ENCODE measurements at regions not wholly inside any gene's neighbourhood (a gene's known extent, or its start where the extent isn't known, plus 50 kb on each side); places are given as distances from the start of the nearest gene placed in this dataset.
"Not testable (repeated sequence)": the region's sequence is repeated elsewhere in the genome, so short reads cannot be mapped to it uniquely, and the experiment has no call there.

DNA sequence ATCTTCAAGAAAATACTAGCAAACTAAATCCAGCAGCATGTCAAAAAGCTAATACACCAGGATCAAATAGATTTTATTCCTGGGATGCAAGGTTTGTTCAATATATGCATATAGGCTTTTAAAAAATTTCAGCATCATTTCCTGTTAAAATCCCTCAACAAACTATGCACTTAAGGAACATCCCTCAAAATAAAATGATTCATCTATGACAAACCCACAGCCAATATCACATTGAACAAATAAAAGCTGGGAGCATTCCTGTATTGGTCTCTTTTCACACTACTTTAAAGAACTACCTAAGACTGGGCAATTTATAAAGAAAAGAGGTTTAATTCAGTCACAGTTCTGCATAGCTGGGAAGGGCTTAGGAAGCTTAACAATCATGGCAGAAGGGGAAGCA lies 726.7 kb downstream of the GRXCR1 start:
- DNase-seq (ENCODE audit: low read depth) = no peak

DNA sequence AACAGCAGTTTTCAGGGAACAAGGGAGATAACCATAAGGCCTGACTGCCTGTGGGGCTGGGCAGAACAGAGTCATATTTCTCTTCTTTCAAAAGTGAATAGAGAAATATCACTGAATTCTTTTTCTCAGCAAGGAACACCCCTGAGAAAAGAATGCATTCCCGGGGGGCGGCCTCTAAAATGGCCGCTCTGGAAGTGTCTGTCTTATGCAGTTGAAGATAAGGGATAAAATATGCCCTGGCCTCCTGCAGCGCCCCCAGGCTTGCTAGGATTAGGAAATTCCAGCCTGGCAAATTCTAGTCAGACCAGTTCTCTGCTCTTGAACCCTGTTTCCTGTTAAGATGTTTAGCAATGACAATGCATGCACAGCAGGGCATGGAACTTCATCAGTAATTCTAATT lies 745.4 kb downstream of the GRXCR1 start:
- not testable (repeated sequence) for DNase-seq (ENCODE audit: low read depth)

DNA sequence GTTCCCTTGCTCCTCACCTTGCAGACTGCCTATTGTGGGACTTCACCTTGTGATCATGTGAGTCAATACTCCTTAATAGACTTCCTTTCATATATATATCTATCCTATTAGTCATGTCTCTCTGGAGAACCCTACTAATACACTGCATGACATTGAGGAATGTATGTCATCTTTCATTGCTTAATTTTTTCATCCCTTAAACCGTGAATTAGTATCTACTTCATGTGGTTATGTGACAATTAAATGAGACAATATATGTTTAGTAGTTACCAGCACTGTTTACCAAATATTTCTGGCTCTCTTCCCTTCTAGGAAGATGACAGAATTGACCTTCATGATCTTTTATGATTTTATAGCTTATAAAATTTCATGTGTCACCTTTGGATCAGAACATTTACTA lies 759.5 kb downstream of the GRXCR1 start:
- DNase-seq (ENCODE audit: low read depth) = no peak

DNA sequence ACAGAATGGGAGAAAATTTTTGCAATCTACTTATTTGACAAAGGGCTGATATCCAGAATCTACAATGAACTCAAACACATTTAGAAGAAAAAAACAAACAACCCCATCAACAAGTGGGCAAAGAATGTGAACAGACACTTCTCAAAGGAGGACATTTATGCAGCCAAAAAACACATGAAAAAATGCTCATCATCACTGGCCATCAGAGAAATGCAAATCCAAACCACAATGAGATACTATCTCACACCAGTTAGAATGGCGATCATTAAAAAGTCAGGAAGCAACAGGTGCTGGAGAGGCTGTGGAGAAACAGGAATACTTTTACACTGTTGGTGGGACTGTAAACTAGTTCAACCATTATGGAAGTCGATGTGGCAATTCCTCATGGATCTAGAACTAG lies 767.0 kb downstream of the GRXCR1 start:
- not testable (repeated sequence) for DNase-seq (ENCODE audit: low read depth)

DNA sequence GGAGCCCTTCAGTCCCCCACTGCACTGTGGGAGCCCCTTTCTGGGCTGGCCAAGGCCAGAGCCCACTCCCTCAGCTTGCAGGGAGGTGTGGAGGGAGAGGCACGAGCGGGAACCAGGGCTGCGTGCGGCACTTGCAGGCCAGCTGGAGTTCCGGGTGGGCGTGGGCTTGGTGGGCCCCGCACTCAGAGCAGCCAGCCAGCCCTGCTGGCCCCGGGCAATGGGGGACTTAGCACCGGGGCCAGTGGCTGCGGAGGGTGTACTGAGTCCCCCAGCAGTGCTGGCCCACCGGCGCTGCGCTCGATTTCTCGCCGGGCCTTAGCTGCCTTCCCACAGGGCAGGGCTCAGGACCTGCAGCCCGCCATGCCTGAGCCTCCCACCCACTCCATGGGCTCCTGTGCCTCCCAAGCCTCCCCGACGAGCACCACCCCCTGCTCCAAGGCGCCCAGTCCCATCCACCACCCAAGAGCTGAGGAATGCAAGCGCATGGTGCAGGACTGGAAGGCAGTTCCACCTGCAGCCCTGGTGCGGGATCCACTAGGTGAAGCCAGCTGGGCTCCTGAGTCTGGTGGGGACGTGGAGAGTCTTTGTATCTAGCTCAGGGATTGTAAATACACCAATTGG lies 776.2 kb downstream of the KCTD8 start:
- not testable (repeated sequence) for DNase-seq (ENCODE audit: low read depth)

DNA sequence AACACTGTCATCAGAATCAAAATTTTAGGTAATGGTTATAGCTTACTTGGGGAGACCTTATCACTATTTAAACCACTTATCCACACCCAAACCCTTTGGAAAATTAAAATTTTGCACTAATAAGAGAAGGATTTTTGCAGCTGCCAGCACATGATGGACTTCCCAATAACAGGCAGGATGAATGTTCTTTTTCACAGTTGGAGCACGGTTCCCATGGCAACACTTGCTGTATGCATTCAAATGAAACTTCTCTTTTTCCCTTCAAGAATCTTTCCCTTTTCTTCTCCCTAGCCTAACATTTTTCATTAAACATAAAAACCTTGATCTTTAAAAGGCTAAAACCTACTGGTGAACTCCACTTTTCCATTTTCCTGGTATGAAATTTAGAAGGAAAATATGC lies 768.2 kb downstream of the KCTD8 start:
- DNase-seq (ENCODE audit: low read depth) = no peak

DNA sequence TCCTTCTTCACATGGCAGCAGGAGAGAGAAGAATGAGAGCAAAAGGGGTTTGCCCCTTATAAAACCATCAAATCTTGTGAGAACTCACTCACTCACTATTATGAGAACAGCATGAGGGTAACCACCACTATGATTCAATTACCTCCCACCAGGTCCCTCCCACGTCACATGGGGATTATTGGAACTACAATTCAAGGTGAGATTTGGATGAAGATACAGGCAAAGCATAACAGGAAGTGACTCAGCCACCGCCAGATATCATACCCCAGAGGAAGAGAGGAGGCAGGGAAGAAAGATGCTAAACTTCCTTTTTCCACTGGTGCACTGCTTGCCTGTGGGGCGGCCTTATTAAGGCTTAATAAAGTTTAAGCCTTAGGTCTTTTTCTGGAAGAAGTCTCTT lies 766.1 kb downstream of the KCTD8 start:
- DNase-seq (ENCODE audit: low read depth) = no peak

DNA sequence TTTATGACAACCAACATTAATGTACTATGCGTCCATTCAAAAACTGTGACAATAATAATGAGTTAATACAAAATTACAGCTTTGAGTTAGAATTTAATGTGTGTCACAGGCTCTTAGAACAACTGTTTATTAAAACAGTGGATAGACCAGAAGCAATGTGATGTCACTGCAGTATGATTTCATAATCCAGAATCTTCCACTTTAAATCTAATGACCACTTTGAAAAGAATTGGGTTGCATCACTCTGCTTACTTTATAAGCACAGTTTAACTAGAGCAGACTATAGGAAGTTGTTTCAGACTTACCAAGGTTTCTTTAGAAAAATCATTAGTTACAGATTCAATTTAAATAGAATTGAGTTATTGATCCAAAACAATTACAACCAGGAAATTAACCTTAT lies 758.5 kb downstream of the KCTD8 start:
- DNase-seq (ENCODE audit: low read depth) = no peak

DNA sequence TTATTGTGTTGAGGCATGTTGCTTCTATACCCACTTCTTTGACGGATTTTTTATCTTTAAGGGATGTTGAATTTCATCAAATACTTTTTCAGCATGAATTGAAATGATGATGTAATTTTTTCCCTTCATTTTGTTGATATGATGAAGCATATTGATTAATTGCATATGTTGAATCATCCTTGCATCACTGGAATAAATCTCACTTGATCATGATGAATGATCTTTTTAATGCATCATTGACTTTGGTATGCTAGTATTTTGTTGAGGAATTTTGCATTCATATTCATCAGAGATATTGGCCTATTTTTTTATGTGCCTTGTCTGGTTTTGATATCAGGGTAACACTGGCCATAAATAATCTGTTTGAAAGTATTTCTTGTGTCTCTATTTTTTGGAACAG lies 754.7 kb downstream of the KCTD8 start:
- DNase-seq (ENCODE audit: low read depth) = no peak

DNA sequence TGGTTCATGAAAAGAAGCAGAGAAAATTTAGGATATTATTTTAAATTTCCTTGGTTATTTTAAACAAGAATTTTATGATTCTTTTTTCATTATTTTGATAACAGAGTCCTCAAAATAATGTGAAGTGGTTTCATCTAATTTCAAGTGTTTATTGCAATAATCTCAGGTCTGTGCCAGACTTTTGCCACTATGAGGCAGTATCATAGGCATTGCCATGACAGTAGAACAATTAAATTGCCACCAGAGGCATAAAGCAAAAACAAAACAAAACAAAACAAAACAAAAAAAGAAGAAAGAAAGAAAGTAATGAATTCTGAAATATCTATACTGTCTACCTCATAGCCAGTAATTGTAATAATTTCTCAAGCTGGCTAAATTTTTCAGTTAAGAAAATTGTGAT lies 739.2 kb downstream of the KCTD8 start:
- DNase-seq (ENCODE audit: low read depth) = no peak

DNA sequence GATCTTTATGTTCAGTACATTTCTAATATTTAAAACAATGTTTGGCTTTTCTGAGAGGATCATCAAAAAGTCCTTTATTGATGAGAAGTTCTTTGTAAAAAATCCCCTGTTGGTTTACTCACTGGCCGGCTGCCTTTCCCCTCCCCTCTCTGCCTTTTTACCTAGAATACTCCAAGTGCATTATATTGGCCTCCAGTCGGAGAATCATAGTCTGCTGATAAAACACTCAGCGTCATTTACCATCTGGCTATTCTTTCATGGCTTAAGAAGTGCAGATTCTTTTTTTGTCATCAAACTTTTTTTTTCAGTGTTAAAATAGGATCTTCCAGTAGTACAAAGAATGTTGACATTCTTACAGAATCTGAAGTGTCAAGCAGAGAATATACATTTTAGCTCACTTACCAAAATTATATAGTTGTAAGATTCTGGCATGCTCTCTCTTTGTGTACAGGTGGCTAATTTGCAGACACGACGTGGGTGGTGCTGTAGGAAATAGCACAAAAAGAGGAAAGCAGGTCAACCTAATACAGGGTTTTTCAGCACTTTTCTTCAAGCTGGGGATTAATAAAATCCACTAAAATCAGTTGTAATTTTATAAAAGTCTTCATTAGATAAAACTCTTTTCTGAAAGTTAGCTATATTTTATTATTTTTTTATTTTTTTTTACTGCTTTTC lies 731.8 kb downstream of the KCTD8 start:
- DNase-seq (ENCODE audit: low read depth) = no peak

DNA sequence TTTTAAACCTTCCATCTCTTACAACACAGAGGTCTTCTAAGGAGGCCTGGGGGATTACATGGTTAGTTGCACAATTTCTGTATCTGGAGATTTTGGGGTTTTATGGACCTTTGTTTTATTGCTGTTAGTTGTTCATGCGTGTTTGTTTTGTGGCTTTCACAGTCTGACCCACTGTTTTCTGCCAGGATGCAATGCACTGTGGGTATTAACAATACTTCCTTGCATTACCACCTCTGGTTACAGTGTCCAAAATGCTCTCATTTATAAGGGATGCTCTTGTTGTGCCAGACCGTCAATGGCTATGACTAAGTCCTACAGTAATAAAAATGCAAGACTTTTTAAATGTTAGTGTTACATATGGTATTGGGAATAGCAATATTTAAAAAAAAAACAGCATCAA lies 730.2 kb downstream of the KCTD8 start:
- DNase-seq (ENCODE audit: low read depth) = no peak

DNA sequence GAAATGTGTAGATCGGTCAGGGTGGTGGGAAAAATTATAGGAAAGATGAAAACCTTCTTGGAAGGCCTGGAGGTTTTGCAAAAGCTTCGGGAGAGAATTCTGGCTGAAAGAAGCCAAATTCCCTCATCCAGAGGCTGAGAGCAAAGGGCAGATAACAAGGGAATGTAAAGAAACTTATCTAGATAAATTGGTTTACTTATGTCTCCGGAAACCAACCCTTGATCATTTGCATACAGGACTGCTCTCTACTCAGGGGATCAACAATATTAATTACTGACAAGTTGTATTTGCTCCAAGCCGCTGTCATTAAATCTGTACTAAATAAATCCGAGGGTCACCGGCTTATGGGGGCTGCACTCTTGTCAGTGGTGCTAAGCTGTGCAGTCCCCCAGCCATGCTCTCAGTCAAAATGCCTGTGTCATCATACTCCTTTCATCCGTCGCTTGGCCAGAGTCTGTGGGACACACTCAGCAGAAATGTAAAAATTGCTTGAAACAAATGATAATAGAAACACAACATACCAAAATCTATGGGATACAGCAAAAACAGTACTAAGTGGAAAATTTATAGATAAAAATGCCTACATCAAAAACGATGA lies 715.7 kb downstream of the KCTD8 start:
- DNase-seq (ENCODE audit: low read depth) = no peak

DNA sequence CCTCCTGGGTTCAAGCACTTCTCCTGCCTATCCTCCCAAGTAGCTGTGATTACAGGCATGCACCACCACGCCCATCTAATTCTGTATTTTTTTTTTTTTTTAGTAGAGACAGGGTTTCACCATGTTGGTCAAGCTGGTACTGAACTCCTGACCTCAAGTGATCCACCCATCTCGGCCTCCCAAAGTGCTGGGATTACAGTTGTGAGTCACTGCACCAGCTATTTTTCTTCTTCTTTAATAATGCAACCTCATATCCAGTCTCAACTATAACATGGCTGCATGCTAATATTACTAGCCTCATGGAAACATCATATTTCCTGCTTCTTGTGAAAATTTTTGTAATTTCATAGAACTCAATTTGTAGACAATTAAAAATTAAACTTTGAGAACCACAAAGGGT lies 706.5 kb downstream of the KCTD8 start:
- no peak for DNase-seq (ENCODE audit: low read depth)

DNA sequence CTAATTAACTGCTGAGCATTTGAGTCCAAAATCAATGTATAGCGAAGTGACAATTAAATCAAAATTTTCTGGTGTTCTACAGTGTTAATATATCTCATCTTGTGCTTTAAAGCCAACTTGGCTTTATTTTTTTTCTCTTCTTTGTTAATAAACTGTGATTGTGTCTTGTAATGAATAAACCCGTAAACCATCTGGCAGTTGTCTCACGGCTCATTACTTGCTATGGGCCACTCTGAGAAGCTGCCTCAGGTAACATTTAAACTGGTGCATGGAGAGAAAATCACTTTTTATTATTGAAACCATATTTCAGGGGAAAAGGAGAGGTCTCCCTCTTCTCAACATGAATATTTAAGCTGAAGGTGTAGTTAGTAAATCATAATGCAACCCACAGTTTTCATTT lies 694.0 kb downstream of the KCTD8 start:
- no peak for DNase-seq (ENCODE audit: low read depth)

DNA sequence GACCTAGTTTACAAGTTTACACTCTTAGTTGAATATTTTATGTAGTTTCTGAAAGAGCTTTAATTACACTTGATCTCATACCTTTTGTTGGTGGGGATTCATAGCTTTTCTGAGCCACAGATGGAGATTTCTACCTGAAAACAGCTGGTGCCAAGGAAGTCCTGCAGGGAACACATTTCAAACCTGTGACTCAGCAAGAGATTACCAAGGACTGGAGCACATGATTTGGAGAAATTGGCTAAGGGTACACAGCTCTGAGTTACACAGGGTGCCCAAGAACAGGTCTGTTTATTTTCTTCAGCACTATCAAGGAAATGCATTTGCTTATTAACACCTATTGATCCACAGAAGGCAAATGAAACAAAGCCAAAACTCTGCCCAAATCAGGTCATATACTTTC lies 691.5 kb downstream of the KCTD8 start:
- DNase-seq (ENCODE audit: low read depth) = no peak

DNA sequence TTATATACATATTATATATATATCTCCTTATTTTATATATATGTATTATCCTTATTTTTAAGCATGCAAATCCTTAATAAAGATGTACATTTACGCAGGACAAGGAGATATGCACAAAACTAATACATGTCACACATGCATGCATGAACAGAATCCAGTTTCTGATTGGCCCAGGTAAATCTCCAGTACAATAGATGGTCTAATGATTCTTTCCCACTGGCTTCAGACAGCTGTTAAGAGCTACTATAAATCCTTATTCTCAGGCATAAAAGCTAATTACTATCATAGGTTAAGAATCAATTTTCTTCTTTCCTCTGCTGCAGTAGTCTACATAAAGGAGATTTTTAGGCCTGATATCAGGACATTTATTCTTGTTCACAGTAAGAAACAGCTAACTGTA lies 689.8 kb downstream of the KCTD8 start:
- no peak for DNase-seq (ENCODE audit: low read depth)

DNA sequence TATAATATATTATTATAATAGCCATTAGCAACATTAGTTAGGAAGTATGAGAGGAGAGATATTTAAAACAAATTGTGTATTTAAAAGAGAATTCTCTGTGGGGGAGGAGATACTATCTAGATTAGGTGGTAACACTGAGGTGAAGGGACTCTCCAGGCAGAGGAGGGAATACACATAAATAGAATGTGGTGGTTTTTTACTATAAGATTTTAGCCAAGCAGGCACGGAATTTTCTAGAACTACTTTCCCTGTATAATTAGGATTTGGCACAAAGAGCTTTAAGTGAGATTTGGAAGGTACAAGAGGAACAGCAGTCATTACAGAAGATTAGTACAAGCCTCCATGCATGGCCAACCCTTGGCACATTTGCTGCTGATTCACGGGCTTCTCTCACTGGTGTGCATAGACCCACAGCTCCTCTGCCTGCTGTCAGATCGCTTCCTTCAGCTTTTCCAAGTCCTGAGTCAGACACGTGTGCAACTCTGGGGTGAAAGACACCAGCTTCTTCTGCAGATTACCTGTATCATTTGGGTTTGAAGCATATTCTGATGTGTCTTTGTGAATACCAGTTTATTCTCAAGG lies 685.5 kb downstream of the KCTD8 start:
- no peak for DNase-seq (ENCODE audit: low read depth)

DNA sequence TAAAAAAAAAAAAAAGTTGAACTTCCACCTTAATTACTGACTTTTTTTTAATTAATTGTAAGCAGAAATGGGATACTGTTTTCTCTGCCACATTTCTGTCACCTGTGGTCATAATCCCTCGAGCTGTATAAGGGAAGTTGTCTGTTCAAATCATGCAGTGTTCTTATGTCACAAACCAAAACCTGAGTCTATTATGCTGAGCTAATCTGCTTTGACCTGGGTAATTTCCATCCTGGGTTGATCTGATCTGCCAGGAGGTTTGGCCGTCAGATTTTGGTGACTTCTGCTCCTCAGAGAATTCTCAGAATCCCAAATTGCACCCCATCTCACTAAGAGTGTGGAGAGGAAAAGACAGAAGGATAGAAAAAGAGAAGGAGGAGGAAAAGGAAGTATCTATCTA lies 683.1 kb downstream of the KCTD8 start:
- DNase-seq (ENCODE audit: low read depth) = no peak

DNA sequence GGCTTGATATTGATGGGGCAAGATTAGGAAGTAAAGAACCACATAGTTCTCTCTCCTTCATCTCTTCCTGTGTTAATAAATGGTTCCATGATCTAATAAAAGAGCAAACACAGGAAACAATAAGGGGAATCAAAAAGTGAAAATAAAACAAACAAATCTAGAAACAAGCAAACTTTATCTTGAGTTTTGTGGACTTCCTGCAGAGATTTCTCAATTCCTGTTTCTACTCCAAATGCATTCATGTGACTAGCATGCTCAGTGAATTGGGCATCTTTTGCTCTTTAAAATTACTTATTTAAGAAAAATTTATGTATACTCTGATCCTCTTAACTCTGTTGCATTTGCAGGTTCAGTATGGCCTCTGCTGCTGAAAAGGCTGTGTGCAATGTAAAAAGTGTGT lies 682.0 kb downstream of the KCTD8 start:
- DNase-seq (ENCODE audit: low read depth) = no peak

DNA sequence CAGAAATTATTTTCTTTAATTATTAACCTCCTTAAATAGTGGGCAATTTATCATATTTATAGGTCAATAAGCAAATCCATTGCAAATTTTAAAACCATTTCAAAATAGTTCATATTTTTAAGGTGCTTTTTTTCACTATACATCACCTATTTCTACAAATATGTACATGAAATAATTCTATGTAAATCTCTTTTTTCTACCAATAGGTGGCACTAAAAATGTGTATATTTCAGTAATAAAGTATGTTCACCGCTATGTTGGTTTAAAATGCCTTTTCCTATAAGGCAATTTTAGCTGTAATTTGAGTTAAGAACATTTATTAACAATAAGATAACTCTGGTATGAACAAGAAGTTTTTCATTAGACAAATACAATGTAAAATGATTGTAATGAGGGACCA lies 672.2 kb downstream of the KCTD8 start:
- no peak for DNase-seq (ENCODE audit: low read depth)

DNA sequence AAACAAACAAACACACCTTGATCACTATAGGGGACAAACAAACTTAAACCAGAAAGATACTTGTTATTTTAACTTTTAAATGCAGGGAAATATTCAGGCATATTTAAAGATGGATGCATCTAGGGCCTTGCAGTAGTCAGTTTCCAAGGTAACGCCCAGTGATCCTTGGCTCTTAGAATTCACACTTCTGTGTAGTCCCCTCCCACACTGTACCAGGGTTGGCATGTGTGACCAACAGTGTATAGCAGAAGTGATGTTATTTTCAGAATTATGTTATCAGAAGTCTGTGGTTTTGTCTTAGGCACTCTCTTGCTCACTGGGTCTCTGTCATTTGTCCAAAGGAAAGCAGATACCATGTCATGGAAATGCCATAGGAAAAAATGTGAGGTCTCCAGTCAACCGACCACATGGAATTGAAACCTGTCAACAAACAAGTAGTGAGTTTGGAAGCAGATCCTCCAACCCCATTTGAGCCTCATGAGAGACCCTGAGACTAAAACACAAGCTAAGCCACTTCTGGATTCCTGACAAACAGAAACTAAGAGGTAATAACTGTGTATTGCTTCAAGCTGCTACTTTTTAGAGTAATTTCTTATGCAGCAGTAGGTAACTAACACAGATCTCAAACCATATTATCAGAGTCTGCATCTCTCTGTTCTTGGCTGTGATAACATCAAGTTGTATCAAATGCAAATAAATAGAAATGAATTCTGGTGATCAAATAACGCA lies 670.3 kb downstream of the KCTD8 start:
- DNase-seq (ENCODE audit: low read depth) = no peak

DNA sequence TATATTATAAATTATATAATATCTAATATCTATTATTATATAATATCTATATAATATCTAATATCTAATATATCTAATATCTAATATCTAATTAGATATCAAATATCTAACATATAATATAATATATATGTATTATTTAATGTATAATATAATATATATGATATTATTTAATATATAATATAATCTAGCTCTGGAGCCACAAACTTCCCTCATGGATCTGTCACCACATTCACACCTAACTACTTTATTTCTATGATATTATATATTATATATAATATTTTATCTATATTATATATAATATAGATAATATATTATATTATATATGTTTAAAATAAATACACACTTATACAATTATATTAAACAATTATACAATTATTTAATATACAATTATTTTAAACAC lies 667.5 kb downstream of the KCTD8 start:
- no peak for DNase-seq (ENCODE audit: low read depth)

Measured in stimulated activated CD8-positive, alpha-beta memory T cell treated with anti-CD3 and anti-CD28 coated beads, Interleukin-4, amount 100 ng/mL, for 24 hours (primary cell).